HT-29 (cell line): ENCODE measurements at regions not wholly inside any gene's neighbourhood (a gene's known extent, or its start where the extent isn't known, plus 50 kb on each side); places are given as distances from the start of the nearest gene placed in this dataset.

Source experiments
- DNase-seq: peaks from one replicate; pipeline ENCODE4 v3.0.0-alpha.2; 2015; ENCODE audit warnings: low spot score

- no peak for DNase-seq
These were observed 337.9 kb upstream of the ACVR2A start for GRCh38 chr2:147506889-147507288.

GRCh38 chr2:147502711-147503290 is 342.0 kb upstream of the ACVR2A start:
- no peak for DNase-seq

- no peak for DNase-seq
These were observed 342.9 kb upstream of the ACVR2A start for GRCh38 chr2:147501968-147502367.

GRCh38 chr2:147500819-147501395 is 343.9 kb upstream of the ACVR2A start:
- DNase-seq, result no peak

GRCh38 chr2:147500229-147500628 is 344.6 kb upstream of the ACVR2A start:
- DNase-seq, result no peak

- DNase-seq, result no peak
These were observed 345.0 kb upstream of the ACVR2A start for GRCh38 chr2:147499785-147500184.

GRCh38 chr2:147495734-147496133 is 349.1 kb upstream of the ACVR2A start:
- no peak for DNase-seq

GRCh38 chr2:147492471-147492870 is 352.4 kb upstream of the ACVR2A start:
- DNase-seq, result no peak

GRCh38 chr2:147491506-147491905 is 353.3 kb upstream of the ACVR2A start:
- DNase-seq, result no peak

- DNase-seq, result no peak
These were observed 354.2 kb upstream of the ACVR2A start for GRCh38 chr2:147490401-147491261.

- no peak for DNase-seq
These were observed 356.4 kb upstream of the ACVR2A start for GRCh38 chr2:147488472-147488871.

- no peak for DNase-seq
These were observed 356.9 kb upstream of the ACVR2A start for GRCh38 chr2:147487978-147488289.

- no peak for DNase-seq
These were observed 357.4 kb upstream of the ACVR2A start for GRCh38 chr2:147487286-147487977.

- DNase-seq, result no peak
These were observed 359.5 kb upstream of the ACVR2A start for GRCh38 chr2:147485210-147485851.

- DNase-seq, result no peak
These were observed 360.9 kb upstream of the ACVR2A start for GRCh38 chr2:147483911-147484310.

- no peak for DNase-seq
These were observed 361.7 kb upstream of the ACVR2A start for GRCh38 chr2:147482916-147483669.

GRCh38 chr2:147482111-147482895 is 362.5 kb upstream of the ACVR2A start:
- no peak for DNase-seq

GRCh38 chr2:147479358-147479757 is 365.5 kb upstream of the ACVR2A start:
- DNase-seq, result no peak

GRCh38 chr2:147473075-147473474 is 371.8 kb upstream of the ACVR2A start:
- DNase-seq, result no peak

- DNase-seq, result no peak
These were observed 373.7 kb upstream of the ACVR2A start for GRCh38 chr2:147471126-147471525.
